CD4-positive, alpha-beta T cell (primary cell): ENCODE measurements at regions not wholly inside any gene's neighbourhood (a gene's known extent, or its start where the extent isn't known, plus 50 kb on each side); places are given as distances from the start of the nearest gene placed in this dataset.

ENCODE experiments used
- ATAC-seq: fragments of 200-7000 bp; cut with Tn5 transposase; one replicate; pipeline ENCODE4 v1.10.0; 2022; ENCODE audit warnings: mild to moderate bottlenecking; ENCODE audit not compliant: poor library complexity
- CTCF ChIA-PET: fragments of 350-600 bp; sonication (Branson Sonifier 250); formaldehyde crosslinking; loops from one replicate; lab custom pipeline; 2021; ENCODE audit warnings: antibody characterized with exemption, inconsistent platforms; lab: Charles Lee
- POLR2A ChIA-PET: fragments of 350-600 bp; sonication (Branson Sonifier 250); formaldehyde crosslinking; loops from one replicate; lab custom pipeline; 2021; ENCODE audit warnings: antibody characterized with exemption, inconsistent platforms; lab: Charles Lee
- DNase-seq, 14 experiments: peaks; one replicate each; pipeline ENCODE4 v3.0.0-alpha.2; 2013 to 2020; ENCODE audit warnings: mixed read lengths in 2 of 14
- H3K27ac ChIP-seq, 2 donors: one replicate each; pipeline versions ENCODE4 v1.5.1 to v1.7.0; 2013; ENCODE audit warnings: low read length in 2 of 2, low read depth in 1 of 2, mild to moderate bottlenecking in 1 of 2
- H3K27me3 ChIP-seq, 2 experiments: 1 replicate in 1 of 2; 2 replicates in 1 of 2; pipeline versions ENCODE4 v1.6.1 to v1.7.0; 2013; ENCODE audit warnings: low read length in 2 of 2, control low read depth in 1 of 2, mild to moderate bottlenecking in 1 of 2, moderate library complexity in 1 of 2; ENCODE audit not compliant: insufficient read depth in 2 of 2, control insufficient read depth in 1 of 2
- H3K36me3 ChIP-seq: one replicate; pipeline ENCODE4 v1.6.1; 2013; ENCODE audit warnings: low read length, control low read depth; ENCODE audit not compliant: insufficient read depth
- H3K4me1 ChIP-seq: one replicate; pipeline ENCODE4 v1.6.1; 2013; ENCODE audit warnings: low read length, control low read depth; ENCODE audit not compliant: insufficient read depth
- H3K4me3 ChIP-seq: one replicate; pipeline ENCODE4 v1.5.1; 2013; ENCODE audit warnings: mild to moderate bottlenecking, low read length, moderate library complexity
- H3K9me3 ChIP-seq, 2 experiments: 1 replicate in 1 of 2; 2 replicates in 1 of 2; pipeline versions ENCODE4 v1.6.1 to v1.7.0; 2013; ENCODE audit warnings: low read length in 2 of 2, mild to moderate bottlenecking in 2 of 2, control low read depth in 1 of 2, moderate library complexity in 1 of 2; ENCODE audit not compliant: control insufficient read depth in 1 of 2, insufficient read depth in 1 of 2
- H3K27ac Mint-ChIP-seq: one replicate; pipeline ENCODE4 v1.8.0; 2020; ENCODE audit warnings: mixed read lengths
- H3K27me3 Mint-ChIP-seq: one replicate; pipeline ENCODE4 v1.8.0; 2021; ENCODE audit warnings: mixed read lengths
- H3K36me3 Mint-ChIP-seq: one replicate; pipeline ENCODE4 v1.8.0; 2021; ENCODE audit warnings: low read depth, mixed read lengths
- H3K4me1 Mint-ChIP-seq: one replicate; pipeline ENCODE4 v1.8.0; 2021; ENCODE audit warnings: low read depth, mixed read lengths
- H3K4me3 Mint-ChIP-seq: one replicate; pipeline ENCODE4 v1.8.0; 2020; ENCODE audit warnings: mild to moderate bottlenecking, mixed read lengths
- H3K9me3 Mint-ChIP-seq: one replicate; pipeline ENCODE4 v1.8.0; 2020; ENCODE audit warnings: mixed read lengths
- intact Hi-C, 2 experiments: fragments of 100-400 bp; cut with DNase I in 1 of 2; cut with micrococcal nuclease in 1 of 2; formaldehyde crosslinking; loops; one replicate each; pipeline versions ENCODE4 v1.15.1 to v1.9.0; 2023 to 2025; cut with DNase I, micrococcal nuclease
- TF ChIP-seq, protein P1 (sequence below): fragments of 200-600 bp; IDR thresholded peaks from one replicate; pipeline ENCODE4 v1.8.0; 2022; ENCODE audit warnings: antibody characterized with exemption, mild to moderate bottlenecking

DNA sequence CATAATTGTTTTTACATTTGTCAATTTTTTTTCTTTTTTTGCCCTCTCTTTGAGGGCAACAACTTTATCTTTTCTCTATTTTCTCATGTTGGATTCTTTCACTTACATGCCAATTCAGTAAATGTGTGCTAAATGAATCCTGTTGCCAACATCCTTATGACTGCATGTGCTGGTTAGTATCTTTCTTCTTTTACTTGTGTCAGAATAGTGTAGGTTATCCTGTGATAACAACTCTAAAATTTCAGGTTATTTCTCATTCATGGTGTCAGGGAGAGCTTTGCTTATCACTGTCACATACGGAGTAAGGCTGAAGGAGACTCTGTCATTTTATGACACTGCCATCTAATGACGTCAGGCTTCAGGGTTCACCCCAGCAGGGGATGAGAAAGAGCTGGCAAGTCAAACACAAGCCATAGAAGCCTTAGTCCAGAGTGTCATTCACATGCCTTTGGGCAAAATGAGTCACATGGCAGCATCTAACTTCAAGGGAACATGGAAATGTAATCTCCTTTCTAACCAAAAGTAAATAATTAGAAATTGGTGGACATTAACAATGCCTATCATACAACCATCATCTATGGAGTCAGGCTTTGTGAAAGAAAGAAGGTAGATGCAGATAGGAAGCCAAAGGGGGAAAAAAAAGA lies 242.5 kb upstream of the ATP2B1 start:
- peaks cover 55% of the 10 kb centered on the region for H3K4me1 Mint-ChIP-seq
- ATAC-seq (peak; percentile 24), DNase-seq (peak in 5 of 14 experiments; percentile 1 to 66 (median 41))
- Histone ChIP-seq H3K36me3 (no peaks in the 10 kb centered on the region), H3K27ac (peak overlapping the region in 1 of 2 donors; percentile 78), H3K4me3 (no peak overlapping the region), H3K4me1 (peaks cover 18% of the 10 kb centered on the region), H3K9me3 (no peaks in the 10 kb centered on the region), H3K27me3 (no peaks in the 10 kb centered on the region)
- H3K27ac Mint-ChIP-seq: peak overlapping the region; percentile 61
- intact Hi-C loops: no loop called here
- TF ChIP-seq, protein P1, sequence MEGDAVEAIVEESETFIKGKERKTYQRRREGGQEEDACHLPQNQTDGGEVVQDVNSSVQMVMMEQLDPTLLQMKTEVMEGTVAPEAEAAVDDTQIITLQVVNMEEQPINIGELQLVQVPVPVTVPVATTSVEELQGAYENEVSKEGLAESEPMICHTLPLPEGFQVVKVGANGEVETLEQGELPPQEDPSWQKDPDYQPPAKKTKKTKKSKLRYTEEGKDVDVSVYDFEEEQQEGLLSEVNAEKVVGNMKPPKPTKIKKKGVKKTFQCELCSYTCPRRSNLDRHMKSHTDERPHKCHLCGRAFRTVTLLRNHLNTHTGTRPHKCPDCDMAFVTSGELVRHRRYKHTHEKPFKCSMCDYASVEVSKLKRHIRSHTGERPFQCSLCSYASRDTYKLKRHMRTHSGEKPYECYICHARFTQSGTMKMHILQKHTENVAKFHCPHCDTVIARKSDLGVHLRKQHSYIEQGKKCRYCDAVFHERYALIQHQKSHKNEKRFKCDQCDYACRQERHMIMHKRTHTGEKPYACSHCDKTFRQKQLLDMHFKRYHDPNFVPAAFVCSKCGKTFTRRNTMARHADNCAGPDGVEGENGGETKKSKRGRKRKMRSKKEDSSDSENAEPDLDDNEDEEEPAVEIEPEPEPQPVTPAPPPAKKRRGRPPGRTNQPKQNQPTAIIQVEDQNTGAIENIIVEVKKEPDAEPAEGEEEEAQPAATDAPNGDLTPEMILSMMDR: no peak
- H3K4me3 Mint-ChIP-seq: peak overlapping the region; percentile 67
- H3K9me3 Mint-ChIP-seq: no peaks in the 10 kb centered on the region
- H3K36me3 Mint-ChIP-seq: no peaks in the 10 kb centered on the region
- POLR2A ChIA-PET: interaction anchor here (0.7 to 1.9 kb wide), 5 partner anchors 16 to 358 kb away, joined by 3 to 15 read pairs (median 3); partner anchors contain the start of gene ATP2B1
- CTCF ChIA-PET: interaction anchor here (0.8 to 1.5 kb wide), 2 partner anchors 9 to 25 kb away, joined by 3 to 6 read pairs; no protein-coding TSS in a partner anchor
- H3K27me3 Mint-ChIP-seq: no peaks in the 10 kb centered on the region

DNA sequence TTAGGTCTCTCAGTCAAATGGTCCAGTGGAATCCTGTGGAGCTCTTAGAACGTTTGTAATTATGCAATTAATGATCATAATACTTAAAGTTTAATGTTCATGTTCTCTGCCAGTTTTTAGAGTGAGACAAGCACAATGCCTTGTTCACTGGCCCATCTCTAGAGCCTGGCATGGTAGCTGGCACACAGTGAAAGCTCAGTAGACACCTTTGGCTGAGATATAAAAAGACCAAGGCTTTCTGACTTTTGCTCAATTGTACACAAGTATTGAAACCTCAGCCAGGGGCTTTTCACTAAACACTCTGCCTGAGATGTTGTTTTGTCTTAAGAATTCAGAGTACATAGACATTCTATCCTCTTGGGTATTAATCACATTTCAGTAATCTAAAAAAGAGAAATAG lies 241.8 kb upstream of the ATP2B1 start:
- intact Hi-C loops: loop anchor here in 1 of 2 experiments (1.0 kb wide), 2 partner anchors 87 to 189 kb away; no protein-coding TSS in a partner anchor
- Mint-ChIP-seq H3K27me3 (no peaks in the 10 kb centered on the region), H3K4me3 (peak overlapping the region; percentile 35), H3K4me1 (peaks cover 55% of the 10 kb centered on the region), H3K9me3 (no peaks in the 10 kb centered on the region), H3K36me3 (no peaks in the 10 kb centered on the region), H3K27ac (peak overlapping the region; percentile 61)
- ChIA-PET POLR2A (interaction anchor here (0.7 to 2.6 kb wide), 8 partner anchors 9 to 289 kb away, joined by 3 to 21 read pairs (median 4); partner anchors contain the start of gene ATP2B1), CTCF (interaction anchor here (0.7 to 1.5 kb wide), 14 partner anchors 8 to 259 kb away, joined by 3 to 8 read pairs (median 3); partner anchors contain the start of gene ATP2B1)
- Histone ChIP-seq H3K4me1 (peaks cover 18% of the 10 kb centered on the region), H3K9me3 (no peaks in the 10 kb centered on the region), H3K27ac (peak overlapping the region; percentile 16 to 78), H3K27me3 (no peaks in the 10 kb centered on the region), H3K4me3 (no peak overlapping the region), H3K36me3 (no peaks in the 10 kb centered on the region)
- ATAC-seq (no peak), DNase-seq (peak in 5 of 14 experiments; percentile 2 to 65 (median 13))
- TF ChIP-seq, protein P1: no peak

DNA sequence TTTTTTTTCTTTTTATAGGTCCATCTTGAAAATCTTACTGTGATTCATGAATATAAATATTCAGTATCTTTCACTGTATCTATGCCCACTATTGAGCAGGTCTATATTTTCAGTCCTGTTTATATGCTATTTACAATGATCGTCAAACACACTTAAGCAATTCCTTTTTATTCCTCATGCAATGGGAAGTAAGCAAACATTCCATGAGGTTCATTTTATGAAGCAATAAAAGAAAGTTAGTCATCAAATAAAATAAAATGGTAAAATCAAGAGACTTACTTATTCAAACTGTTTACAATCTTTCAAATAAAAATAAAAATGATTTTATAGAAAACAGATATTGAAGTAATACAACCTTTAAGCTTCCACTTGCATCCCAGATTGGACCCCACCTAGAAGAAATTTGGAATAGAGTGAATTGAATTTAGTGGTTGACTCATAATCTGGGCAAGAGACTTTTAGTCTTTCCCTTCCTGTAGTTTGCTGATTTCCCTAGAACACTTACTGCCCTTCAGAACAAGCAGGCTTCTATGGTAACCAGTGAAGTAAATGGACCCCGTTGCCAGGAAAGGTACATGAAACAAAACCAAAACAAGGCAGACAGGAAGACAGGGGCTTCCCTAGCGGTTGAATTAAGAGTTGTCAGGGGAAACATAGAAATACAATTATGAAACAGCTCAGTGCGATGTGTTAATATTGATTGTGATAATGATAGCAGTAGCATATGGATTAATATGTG lies 241.0 kb upstream of the ATP2B1 start:
- H3K27ac ChIP-seq: peak overlapping the region in 1 of 2 donors; percentile 78
- no peaks in the 10 kb centered on the region for H3K27me3 Mint-ChIP-seq
- H3K36me3 Mint-ChIP-seq: no peaks in the 10 kb centered on the region
- peaks cover 55% of the 10 kb centered on the region for H3K4me1 Mint-ChIP-seq
- no peaks in the 10 kb centered on the region for H3K27me3 ChIP-seq
- H3K36me3 ChIP-seq: no peaks in the 10 kb centered on the region
- peak overlapping the region; percentile 35 for H3K4me3 Mint-ChIP-seq
- POLR2A ChIA-PET: interaction anchor here (0.7 to 2.6 kb wide), 7 partner anchors 10 to 243 kb away, joined by 3 to 21 read pairs (median 4); partner anchors contain the start of gene ATP2B1
- TF ChIP-seq, protein P1: peak; percentile 58
- CTCF ChIA-PET: interaction anchor here (0.7 to 1.6 kb wide), 15 partner anchors 9 to 285 kb away, joined by 3 to 8 read pairs (median 3); partner anchors contain the start of gene ATP2B1
- H3K9me3 Mint-ChIP-seq: no peaks in the 10 kb centered on the region
- intact Hi-C loops: loop anchor here (1.0 to 5.0 kb wide), 5 partner anchors 86 to 241 kb away; partner anchors contain the start of gene ATP2B1 (in 1 of the 2)
- no peak overlapping the region for H3K4me3 ChIP-seq
- ATAC-seq (peak; percentile 91), DNase-seq (peak in 11 of 14 experiments; percentile 15 to 94 (median 39))
- peaks cover 18% of the 10 kb centered on the region for H3K4me1 ChIP-seq
- H3K9me3 ChIP-seq: no peaks in the 10 kb centered on the region
- H3K27ac Mint-ChIP-seq: peak overlapping the region; percentile 61
